ENCODE measurements at regions not wholly inside any gene's neighbourhood (a gene's known extent, or its start where the extent isn't known, plus 50 kb on each side); places are given as distances from the start of the nearest gene placed in this dataset.

GRCh38 chr11:15829312-15829711 is 527.0 kb downstream of the SOX6 start:
- H3K27ac ChIP-seq (ENCODE audit: extremely low read depth, low read depth, low read length), result no peak overlapping the region
- H3K4me3 ChIP-seq, result no peak overlapping the region
- H3K9me3 ChIP-seq (replicated peaks; ENCODE audit: control insufficient read depth, insufficient read depth, low read depth, low read length), result no peaks in the 10 kb centered on the region
- H3K79me2 ChIP-seq (ENCODE audit: control insufficient read depth, insufficient read depth, low read length), result no peaks in the 10 kb centered on the region
- H3K4me1 ChIP-seq (replicated peaks in 1 of 2; ENCODE audit: control insufficient read depth in 2 of 2, insufficient read depth in 2 of 2, low read length in 2 of 2), result no peaks in the 10 kb centered on the region
- H3K9ac ChIP-seq (ENCODE audit: insufficient read depth in 1 of 2, low read depth in 2 of 2, low read length in 2 of 2), result no peak overlapping the region
- in situ Hi-C loops (cut with MboI), result loop anchor here (25.0 kb wide), 1 partner anchor 783 kb away; no protein-coding TSS in a partner anchor
- POLR2A ChIA-PET, result interaction anchor here (0.6 kb wide), 2 partner anchors 54 to 507 kb away, joined by 3 to 5 read pairs; no protein-coding TSS in a partner anchor
- 0% methylated on average over 1 of the region's 1 CpG for WGBS (ENCODE audit: insufficient coverage, low coverage, missing lambda C conversion rate)
- no peaks in the 10 kb centered on the region for H3K36me3 ChIP-seq (ENCODE audit: control insufficient read depth, insufficient read depth, low read length)
- TF ChIP-seq TGIF2 (CRISPR knock-in tag; IDR thresholded peaks at IDR 0.05), result no peak
- 0 out of 2 replicates have a peak, but pooled peaks have one; percentile 42 for TF ChIP-seq SPI1 (IDR thresholded peaks at IDR 0.05; ENCODE audit: borderline replicate concordance, low read depth, low read length)
- intact Hi-C loops (cut with micrococcal nuclease), result loop anchor here (2.0 kb wide), 1 partner anchor 93 kb away; no protein-coding TSS in a partner anchor
- no peaks in the 10 kb centered on the region; the same call in 1 of the 2 replicates for H4K20me1 ChIP-seq (replicated peaks; ENCODE audit: control insufficient read depth, insufficient read depth, low read length)
- no peak for ATAC-seq
- H3K27me3 ChIP-seq (ENCODE audit: control insufficient read depth in 2 of 2, insufficient read depth in 2 of 2, low read length in 2 of 2), result peaks cover 4 to 7% of the 10 kb centered on the region in 2 experiments; a peak in 2 of 5 replicates
- no peak overlapping the region for H3K4me2 ChIP-seq (ENCODE audit: insufficient read depth, low read length)
- no TSS peak for BruUV-seq (replicated peaks)
- no peak overlapping the region for H2AFZ ChIP-seq (ENCODE audit: low read depth, low read length)
- no peaks in the 10 kb centered on the region for H3K9me1 ChIP-seq (ENCODE audit: control insufficient read depth, insufficient read depth, low read length)
- no peak for DNase-seq (ENCODE audit: extremely low read depth in 1 of 4, low spot score in 3 of 4)
- FAIRE-seq, result no peak
- CTCF ChIA-PET (ENCODE audit: low intra/inter-chr PET ratio), result no interaction called here

GRCh38 chr11:15830741-15831428 is 525.5 kb downstream of the SOX6 start:
- H3K9me1 ChIP-seq (ENCODE audit: control insufficient read depth, insufficient read depth, low read length), result no peaks in the 10 kb centered on the region
- FAIRE-seq (no peak), ATAC-seq (no peak), DNase-seq (ENCODE audit: extremely low read depth in 1 of 4, low spot score in 3 of 4) (no peak)
- H3K36me3 ChIP-seq (ENCODE audit: control insufficient read depth, insufficient read depth, low read length), result no peaks in the 10 kb centered on the region
- ChIA-PET CTCF (ENCODE audit: low intra/inter-chr PET ratio) (no interaction called here), POLR2A (no interaction called here)
- WGBS (ENCODE audit: insufficient coverage, low coverage, missing lambda C conversion rate), result 1% methylated on average over 9 of the region's 9 CpGs
- no peak overlapping the region for H3K9ac ChIP-seq (ENCODE audit: insufficient read depth in 1 of 2, low read depth in 2 of 2, low read length in 2 of 2)
- no peaks in the 10 kb centered on the region; the same call in 1 of the 2 replicates for H4K20me1 ChIP-seq (replicated peaks; ENCODE audit: control insufficient read depth, insufficient read depth, low read length)
- H3K4me1 ChIP-seq (replicated peaks in 1 of 2; ENCODE audit: control insufficient read depth in 2 of 2, insufficient read depth in 2 of 2, low read length in 2 of 2), result no peaks in the 10 kb centered on the region
- BruUV-seq (replicated peaks), result no TSS peak
- intact Hi-C loops (cut with micrococcal nuclease), result no loop called here
- in situ Hi-C loops (cut with MboI), result loop anchor here (25.0 kb wide), 1 partner anchor 781 kb away; no protein-coding TSS in a partner anchor
- no peak overlapping the region for H3K27ac ChIP-seq (ENCODE audit: extremely low read depth, low read depth, low read length)
- H3K4me3 ChIP-seq, result no peak overlapping the region
- H3K4me2 ChIP-seq (ENCODE audit: insufficient read depth, low read length), result no peak overlapping the region
- no peak overlapping the region for H2AFZ ChIP-seq (ENCODE audit: low read depth, low read length)
- H3K9me3 ChIP-seq (replicated peaks; ENCODE audit: control insufficient read depth, insufficient read depth, low read depth, low read length), result no peaks in the 10 kb centered on the region
- H3K79me2 ChIP-seq (ENCODE audit: control insufficient read depth, insufficient read depth, low read length), result no peaks in the 10 kb centered on the region
- peaks cover 0 to 7% of the 10 kb centered on the region in 2 experiments; a peak in 1 of 5 replicates for H3K27me3 ChIP-seq (ENCODE audit: control insufficient read depth in 2 of 2, insufficient read depth in 2 of 2, low read length in 2 of 2)
- TF ChIP-seq ARID1B (IDR thresholded peaks at IDR 0.05) (no peak), RNF2 (IDR thresholded peaks at IDR 0.05) (no peak), ZNF165 (CRISPR knock-in tag; IDR thresholded peaks at IDR 0.05; ENCODE audit: borderline replicate concordance) (no peak), ZFX (CRISPR knock-in tag; IDR thresholded peaks at IDR 0.05) (no peak), RFX5 (IDR thresholded peaks at IDR 0.05; ENCODE audit: low read depth, low read length) (no peak), ESRRA (IDR thresholded peaks at IDR 0.05; ENCODE audit: borderline replicate concordance, low read depth) (no peak), MECOM (CRISPR knock-in tag; IDR thresholded peaks at IDR 0.05) (no peak), NCOA4 (IDR thresholded peaks at IDR 0.05; ENCODE audit: partially characterized antibody) (no peak), PATZ1 (CRISPR knock-in tag; IDR thresholded peaks at IDR 0.05; ENCODE audit: borderline replicate concordance) (no peak), CCNT2 (IDR thresholded peaks at IDR 0.05; ENCODE audit: borderline replicate concordance, extremely low read depth, insufficient read length, low read depth, low read length) (no peak), ZBTB9 (CRISPR knock-in tag; IDR thresholded peaks at IDR 0.05) (no peak)
